Upper lobe of left lung (tissue), 6 donors: ENCODE measurements at regions not wholly inside any gene's neighbourhood (a gene's known extent, or its start where the extent isn't known, plus 50 kb on each side); places are given as distances from the start of the nearest gene placed in this dataset.

Experiments used
- ATAC-seq, 2 donors: fragments of 200-7000 bp; cut with Tn5 transposase; one replicate each; pipeline ENCODE4 v1.9.1; 2022; ENCODE audit warnings: mild to moderate bottlenecking in 2 of 2, moderate library complexity in 2 of 2; ENCODE audit not compliant: low FRiP score in 2 of 2
- DNase-seq, 2 donors: peaks; one replicate each; pipeline ENCODE4 v3.0.0-alpha.2; 2019 to 2020
- H3K27ac ChIP-seq, 4 donors: fragments of 200-600 bp; sonication (generic); one replicate each; pipeline ENCODE4 v1.5.1; 2016 to 2019
- H3K27me3 ChIP-seq, 4 donors: fragments of 200-600 bp; sonication (generic); one replicate each; pipeline ENCODE4 v1.5.1; 2017 to 2019
- H3K36me3 ChIP-seq, 4 donors: fragments of 200-600 bp; sonication (generic); one replicate each; pipeline ENCODE4 v1.5.1; 2016 to 2019
- H3K4me1 ChIP-seq, 4 donors: fragments of 200-600 bp; sonication (generic); one replicate each; pipeline ENCODE4 v1.5.1; 2018 to 2019
- H3K4me3 ChIP-seq, 4 donors: fragments of 200-600 bp; sonication (generic); one replicate each; pipeline ENCODE4 v1.5.1; 2017 to 2019; ENCODE audit warnings: mild to moderate bottlenecking in 2 of 4, moderate library complexity in 1 of 4
- H3K9me3 ChIP-seq, 4 donors: fragments of 200-600 bp; sonication (generic); one replicate each; pipeline ENCODE4 v1.5.1; 2018 to 2019
- EP300 ChIP-seq, 4 donors: sonication (generic); formaldehyde crosslinking; IDR thresholded peaks; one replicate each; pipeline ENCODE4 v1.5.1; 2017; ENCODE audit warnings: antibody characterized with exemption in 4 of 4, control low read depth in 2 of 4
- POLR2A ChIP-seq, 4 donors: fragments of 450-650 bp; IDR thresholded peaks; one replicate each; pipeline ENCODE4 v1.5.1; 2016 to 2017; ENCODE audit warnings: antibody characterized with exemption in 4 of 4, mild to moderate bottlenecking in 2 of 4
- POLR2AphosphoS5 ChIP-seq, 2 donors: sonication (generic); formaldehyde crosslinking; IDR thresholded peaks; one replicate each; pipeline ENCODE4 v1.5.1; 2017; ENCODE audit warnings: antibody characterized with exemption in 2 of 2
- WGBS, 2 donors: methylation state at CpG; one replicate each; pipeline ENCODE4 v1.1.5; 2017 to 2018; 5-methylcytosine and 5-hydroxymethylcytosine counted together
- TF ChIP-seq, protein P1 (sequence below), 6 experiments: fragments of 450-650 bp in 4 of 6; fragments of 200-600 bp in 2 of 6; sonication (generic) in 2 of 6; IDR thresholded peaks; one replicate each; pipeline ENCODE4 v1.5.1; 2016 to 2019; ENCODE audit warnings: antibody characterized with exemption in 6 of 6
- donor health status: DM: no; HTN: no; CAD: no; lungs with moderate emphysema.
- donor health status: DM: no; HTN: yes; CAD: no; lungs with severe emphysema.

DNA sequence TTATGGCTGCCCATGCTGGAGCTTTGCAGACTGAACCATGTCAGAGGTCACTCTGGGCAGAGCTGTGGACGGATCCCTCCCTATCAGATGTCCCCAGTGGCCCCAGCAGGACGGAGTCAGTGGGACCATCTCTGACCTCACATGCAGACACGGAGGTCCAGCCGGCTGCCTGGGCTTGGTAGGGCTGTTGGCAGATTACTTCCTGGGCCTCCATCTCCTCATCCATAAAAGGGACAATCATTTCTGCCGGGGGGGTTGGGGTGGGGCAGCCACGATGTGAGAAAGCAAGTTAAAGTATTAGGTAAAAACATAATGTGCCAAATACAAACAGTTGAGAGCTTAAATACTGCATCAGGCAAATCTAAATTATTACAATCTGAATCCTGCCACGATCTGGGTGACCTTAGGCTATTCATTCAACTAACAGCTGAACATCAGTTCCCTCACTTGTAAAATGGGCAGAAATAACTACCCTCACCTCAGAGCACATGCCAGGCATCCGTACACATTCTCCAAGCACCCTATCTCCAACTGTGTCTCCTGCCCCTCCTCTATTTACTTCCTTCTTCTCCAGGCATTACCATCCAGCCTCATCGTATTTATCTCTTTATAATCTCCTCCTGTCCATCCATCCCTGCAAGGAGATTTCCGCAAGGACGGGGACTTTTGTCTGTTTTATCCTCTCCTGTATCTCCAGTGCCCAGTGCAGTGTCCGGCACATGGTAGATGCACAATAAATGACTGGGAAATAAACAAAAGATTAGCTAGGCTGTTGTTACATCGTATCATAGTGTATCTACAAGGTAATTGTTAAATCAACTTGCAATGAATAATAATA lies 192.3 kb upstream of the FOXF1 start:
- Histone ChIP-seq H3K9me3 (no peaks in the 10 kb centered on the region), H3K27ac (no peak overlapping the region), H3K36me3 (no peaks in the 10 kb centered on the region), H3K4me3 (no peak overlapping the region), H3K4me1 (no peaks in the 10 kb centered on the region), H3K27me3 (no peaks in the 10 kb centered on the region)
- DNase-seq = no peak
- 67 to 75% methylated on average over 11 to 13 of the region's 13 CpGs for WGBS, 2 donors
- no peak for ATAC-seq
- TF ChIP-seq, protein P1, sequence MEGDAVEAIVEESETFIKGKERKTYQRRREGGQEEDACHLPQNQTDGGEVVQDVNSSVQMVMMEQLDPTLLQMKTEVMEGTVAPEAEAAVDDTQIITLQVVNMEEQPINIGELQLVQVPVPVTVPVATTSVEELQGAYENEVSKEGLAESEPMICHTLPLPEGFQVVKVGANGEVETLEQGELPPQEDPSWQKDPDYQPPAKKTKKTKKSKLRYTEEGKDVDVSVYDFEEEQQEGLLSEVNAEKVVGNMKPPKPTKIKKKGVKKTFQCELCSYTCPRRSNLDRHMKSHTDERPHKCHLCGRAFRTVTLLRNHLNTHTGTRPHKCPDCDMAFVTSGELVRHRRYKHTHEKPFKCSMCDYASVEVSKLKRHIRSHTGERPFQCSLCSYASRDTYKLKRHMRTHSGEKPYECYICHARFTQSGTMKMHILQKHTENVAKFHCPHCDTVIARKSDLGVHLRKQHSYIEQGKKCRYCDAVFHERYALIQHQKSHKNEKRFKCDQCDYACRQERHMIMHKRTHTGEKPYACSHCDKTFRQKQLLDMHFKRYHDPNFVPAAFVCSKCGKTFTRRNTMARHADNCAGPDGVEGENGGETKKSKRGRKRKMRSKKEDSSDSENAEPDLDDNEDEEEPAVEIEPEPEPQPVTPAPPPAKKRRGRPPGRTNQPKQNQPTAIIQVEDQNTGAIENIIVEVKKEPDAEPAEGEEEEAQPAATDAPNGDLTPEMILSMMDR (IDR thresholded peaks at IDR 0.05) = no peak
- TF ChIP-seq POLR2A (IDR thresholded peaks at IDR 0.05) (no peak), EP300 (IDR thresholded peaks at IDR 0.05) (no peak), POLR2AphosphoS5 (IDR thresholded peaks at IDR 0.05) (no peak)

DNA sequence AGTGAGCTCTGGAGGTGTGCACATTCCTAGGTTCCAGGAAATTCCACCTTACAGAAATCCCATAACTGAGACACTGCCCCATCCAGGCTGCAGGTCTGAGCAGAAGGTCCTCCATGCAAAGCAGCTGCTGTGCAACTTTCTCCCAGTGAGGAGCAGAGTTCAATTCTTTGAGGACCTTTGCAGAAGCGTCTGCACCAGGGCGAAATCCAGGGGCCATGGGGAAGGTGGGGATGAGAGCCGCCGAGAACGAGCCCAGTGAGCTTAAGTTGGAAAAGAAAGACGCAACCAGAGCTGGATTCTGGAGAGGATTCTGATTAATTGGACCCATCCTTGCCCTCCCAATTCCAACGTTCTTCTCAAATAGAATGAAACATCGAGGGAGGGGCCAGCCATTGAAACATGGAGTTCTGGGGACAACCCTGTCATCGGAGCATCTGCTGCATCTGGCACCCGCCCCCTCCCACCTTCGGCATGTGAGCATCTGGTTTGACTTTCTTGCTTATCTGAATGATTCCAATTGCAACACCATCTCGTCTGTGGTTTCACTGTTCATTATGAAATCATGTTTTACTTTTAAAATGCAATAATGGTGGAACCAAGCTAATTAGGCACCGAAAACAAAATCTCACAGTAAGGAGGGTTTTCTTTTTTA lies 190.6 kb upstream of the FOXF1 start:
- H3K9me3 ChIP-seq = no peaks in the 10 kb centered on the region
- H3K27ac ChIP-seq = no peak overlapping the region
- H3K27me3 ChIP-seq = no peaks in the 10 kb centered on the region
- WGBS, 2 donors = 67 to 70% methylated on average over 13 of the region's 13 CpGs
- no peak for DNase-seq
- no peak overlapping the region for H3K4me3 ChIP-seq
- ATAC-seq = no peak
- H3K36me3 ChIP-seq = no peaks in the 10 kb centered on the region
- TF ChIP-seq EP300 (IDR thresholded peaks at IDR 0.05) (no peak), POLR2A (IDR thresholded peaks at IDR 0.05) (no peak), POLR2AphosphoS5 (IDR thresholded peaks at IDR 0.05) (no peak)
- TF ChIP-seq, protein P1 (IDR thresholded peaks at IDR 0.05) = no peak
- no peaks in the 10 kb centered on the region for H3K4me1 ChIP-seq

DNA sequence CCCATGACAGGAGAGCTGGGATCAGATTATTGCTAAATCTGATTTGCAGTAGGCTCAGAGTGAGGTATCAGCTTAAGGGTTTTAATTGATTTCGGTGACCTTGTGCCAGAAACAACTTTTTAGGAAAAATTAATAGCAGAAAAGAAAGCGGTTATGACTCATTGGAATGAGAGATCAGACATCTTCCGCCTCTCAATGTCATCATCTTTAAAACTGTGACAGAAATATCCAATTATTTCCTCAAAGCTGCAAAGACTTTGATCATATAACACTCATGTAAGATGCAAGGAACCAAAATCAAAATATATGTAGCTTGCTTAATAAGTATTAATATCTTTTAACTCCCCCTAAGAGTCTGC lies 190.1 kb upstream of the FOXF1 start:
- H3K9me3 ChIP-seq = no peaks in the 10 kb centered on the region
- H3K36me3 ChIP-seq = no peaks in the 10 kb centered on the region
- TF ChIP-seq, protein P1 (IDR thresholded peaks at IDR 0.05) = no peak
- TF ChIP-seq POLR2AphosphoS5 (IDR thresholded peaks at IDR 0.05) = no peak
- no peak for TF ChIP-seq POLR2A (IDR thresholded peaks at IDR 0.05)
- TF ChIP-seq EP300 (IDR thresholded peaks at IDR 0.05) = no peak
- no peaks in the 10 kb centered on the region for H3K4me1 ChIP-seq
- 81 to 82% methylated on average over 3 of the region's 3 CpGs for WGBS, 2 donors
- H3K27me3 ChIP-seq = no peaks in the 10 kb centered on the region
- H3K27ac ChIP-seq = no peak overlapping the region
- no peak for DNase-seq
- ATAC-seq = no peak
- no peak overlapping the region for H3K4me3 ChIP-seq

DNA sequence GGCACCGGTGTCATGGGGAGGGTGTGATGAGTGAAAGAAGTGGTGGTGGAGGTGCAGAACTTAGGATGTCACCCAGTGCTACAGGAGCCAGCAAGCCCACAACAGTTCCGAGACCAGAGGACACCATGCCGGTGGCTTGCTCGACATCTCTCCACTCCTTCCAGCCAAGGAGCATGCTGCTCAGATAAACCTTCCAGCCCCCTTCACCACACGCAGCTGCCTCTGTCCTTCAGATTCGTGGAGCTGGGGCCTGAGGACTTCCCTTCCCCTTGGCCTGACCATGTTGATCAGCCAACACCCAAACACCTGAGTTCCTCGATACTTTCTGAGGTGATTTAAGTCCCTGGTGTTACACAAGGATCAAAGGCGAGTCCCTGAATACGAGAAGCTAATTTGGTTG lies 188.8 kb upstream of the FOXF1 start:
- no peaks in the 10 kb centered on the region for H3K36me3 ChIP-seq
- H3K27me3 ChIP-seq = no peaks in the 10 kb centered on the region
- no peak overlapping the region for H3K4me3 ChIP-seq
- no peaks in the 10 kb centered on the region for H3K4me1 ChIP-seq
- ATAC-seq (no peak), DNase-seq (no peak)
- WGBS, 2 donors = 78 to 85% methylated on average over 9 of the region's 9 CpGs
- H3K27ac ChIP-seq = no peak overlapping the region
- no peak for TF ChIP-seq EP300 (IDR thresholded peaks at IDR 0.05)
- no peaks in the 10 kb centered on the region for H3K9me3 ChIP-seq

DNA sequence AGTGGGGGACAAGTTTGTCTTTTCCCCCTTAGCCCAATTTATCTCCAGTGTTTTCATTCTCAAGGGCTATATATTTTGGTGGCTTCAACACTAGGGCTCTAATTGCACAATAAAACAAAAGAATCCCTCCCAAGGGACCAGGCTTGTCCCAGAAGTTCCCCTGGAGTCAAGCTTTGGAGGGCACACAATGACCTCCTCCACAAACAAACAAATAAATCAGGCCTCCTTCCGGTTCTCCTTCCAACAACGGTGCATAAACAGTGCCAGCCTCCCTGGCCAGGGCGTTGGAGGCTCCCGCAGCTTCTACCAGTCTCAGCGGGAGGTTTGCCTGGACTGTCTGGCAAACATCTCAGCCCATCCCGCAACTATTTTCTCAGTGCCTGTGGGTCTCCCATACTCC lies 188.0 kb upstream of the FOXF1 start:
- Histone ChIP-seq H3K4me3 (no peak overlapping the region), H3K4me1 (no peaks in the 10 kb centered on the region), H3K36me3 (no peaks in the 10 kb centered on the region), H3K27ac (no peak overlapping the region), H3K27me3 (no peaks in the 10 kb centered on the region), H3K9me3 (no peaks in the 10 kb centered on the region)
- TF ChIP-seq POLR2A (IDR thresholded peaks at IDR 0.05) (no peak), EP300 (IDR thresholded peaks at IDR 0.05) (no peak), POLR2AphosphoS5 (IDR thresholded peaks at IDR 0.05) (no peak)
- TF ChIP-seq, protein P1 (IDR thresholded peaks at IDR 0.05) = no peak
- WGBS, 2 donors = 10 to 15% methylated on average over 3 to 6 of the region's 6 CpGs
- ATAC-seq (no peak), DNase-seq (peak in 1 of 2 donors; percentile 6)
